ENCODE measurements at regions not wholly inside any gene's neighbourhood (a gene's known extent, or its start where the extent isn't known, plus 50 kb on each side); places are given as distances from the start of the nearest gene placed in this dataset.

DNA sequence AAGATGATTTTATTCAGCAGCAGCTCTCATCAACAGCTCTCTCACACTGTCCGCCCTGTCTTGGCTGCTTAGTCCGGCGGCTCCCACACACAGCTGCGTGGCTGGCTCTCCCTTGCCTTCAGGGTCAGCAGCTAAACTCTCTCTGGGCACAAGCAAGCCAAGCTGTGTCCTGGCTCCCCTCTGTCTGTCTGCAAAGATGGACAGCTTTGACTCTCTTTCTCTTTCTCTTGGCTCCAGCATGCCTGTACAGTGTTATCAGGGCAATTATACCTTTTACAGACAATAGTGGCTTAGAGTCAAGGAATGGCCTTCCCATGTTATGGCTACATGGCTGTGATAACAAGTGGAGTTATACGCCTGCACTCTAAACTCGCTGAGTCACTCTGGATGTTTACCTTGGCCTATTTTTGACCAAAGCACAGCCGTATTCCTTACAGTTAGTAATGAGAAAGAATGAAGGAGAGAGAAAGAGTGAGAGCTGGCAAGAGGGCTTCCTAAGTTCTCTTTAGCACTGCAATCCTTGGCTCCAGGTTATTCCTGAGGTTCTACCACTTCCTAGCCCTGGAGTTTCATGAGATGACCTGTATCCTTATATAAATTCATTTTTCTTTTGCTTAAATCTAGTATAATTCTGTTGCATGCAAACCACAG, 59.9 kb upstream of the ZSWIM5 start (continued):
- TF ChIP-seq CBX8 (IDR thresholded peaks at IDR 0.05; ENCODE audit: borderline replicate concordance, extremely low read depth, low read depth, low read length, poor library complexity, severe bottlenecking) (no peak), MIER1 (IDR thresholded peaks at IDR 0.05; ENCODE audit: low read depth) (no peak), PRMT5 (CRISPR knock-in tag; IDR thresholded peaks at IDR 0.05) (no peak), ZNF668 (CRISPR knock-in tag; IDR thresholded peaks at IDR 0.05) (peak; percentile 73; the same call in 1 of the 2 replicates), SRSF3 (IDR thresholded peaks at IDR 0.05; ENCODE audit: insufficient read depth, low read length) (no peak), NFE2L1 (tag; IDR thresholded peaks at IDR 0.05; ENCODE audit: borderline replicate concordance, low read depth) (peak; percentile 98), ZNF253 (CRISPR knock-in tag; conservative IDR thresholded peaks at IDR 0.05) (no peak), POLR2B (IDR thresholded peaks at IDR 0.05; ENCODE audit: low read depth, partially characterized antibody) (no peak), NRF1 (conservative IDR thresholded peaks at IDR 0.05 in 1 of 2, IDR thresholded peaks at IDR 0.05 in 1 of 2) (peak; percentile 54 to 61), SAFB2 (IDR thresholded peaks at IDR 0.05; ENCODE audit: borderline replicate concordance, low read depth, low read length, severe bottlenecking) (no peak), MLX (CRISPR knock-in tag; conservative IDR thresholded peaks at IDR 0.05) (no peak), ZNF133 (CRISPR knock-in tag; IDR thresholded peaks at IDR 0.05) (no peak), ZNF143 (CRISPR knock-in tag; IDR thresholded peaks at IDR 0.05) (no peak), WHSC1 (IDR thresholded peaks at IDR 0.05; ENCODE audit: low read length) (no peak), ETS1 (conservative IDR thresholded peaks at IDR 0.05; ENCODE audit: control insufficient read depth, low read depth, low read length) (0 out of 2 replicates have a peak, but pooled peaks have one; percentile 40), PRDM10 (IDR thresholded peaks at IDR 0.05; ENCODE audit: partially characterized antibody) (no peak), SIN3A (IDR thresholded peaks at IDR 0.05; ENCODE audit: borderline replicate concordance in 2 of 2, control insufficient read depth in 1 of 2, low read depth in 2 of 2, low read length in 2 of 2) (no peak), ETS2 (tag; IDR thresholded peaks at IDR 0.05; ENCODE audit: borderline replicate concordance, poor library complexity, severe bottlenecking) (no peak), EHMT2 (IDR thresholded peaks at IDR 0.05) (peak; percentile 95), CBX2 (IDR thresholded peaks at IDR 0.05; ENCODE audit: insufficient read depth, low read length, poor library complexity, severe bottlenecking) (no peak), BRD9 (IDR thresholded peaks at IDR 0.05; ENCODE audit: low read depth, partially characterized antibody) (peak; percentile 74)

All from K562 (cell line).